ENCODE measurements at regions not wholly inside any gene's neighbourhood (a gene's known extent, or its start where the extent isn't known, plus 50 kb on each side); places are given as distances from the start of the nearest gene placed in this dataset.

DNA sequence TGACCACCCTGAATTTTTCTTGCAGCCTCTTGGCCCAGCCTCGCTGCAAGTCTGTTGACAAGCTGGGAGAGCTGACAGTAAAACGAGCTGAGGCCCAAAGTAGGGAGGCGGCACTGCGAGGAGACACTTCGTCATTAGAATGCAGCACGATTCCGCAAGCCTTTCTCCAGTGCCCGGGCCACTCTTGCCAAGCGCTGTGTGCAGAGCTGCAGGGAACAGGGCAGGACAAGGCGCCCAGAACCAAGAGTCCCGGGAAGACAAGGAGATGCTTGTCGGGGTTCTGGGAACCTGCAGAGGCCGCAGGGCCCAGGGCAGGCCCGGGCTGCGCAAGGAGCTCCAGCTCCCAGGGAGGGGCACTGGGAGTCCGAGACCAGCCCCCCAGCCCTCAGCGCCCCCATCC is 187.1 kb downstream of the BCOR start:
- DNase-seq, result no peak

GRCh38 chrX:39911278-39911897 is 186.4 kb downstream of the BCOR start:
- DNase-seq, result no peak

- DNase-seq, result no peak
Measured at GRCh38 chrX:39912126-39912525, 185.6 kb downstream of the BCOR start.

GRCh38 chrX:39915081-39915480 is 182.7 kb downstream of the BCOR start:
- DNase-seq, result no peak

GRCh38 chrX:39915596-39915995 is 182.2 kb downstream of the BCOR start:
- DNase-seq, result no peak

GRCh38 chrX:39921838-39922237 is 175.9 kb downstream of the BCOR start:
- DNase-seq, result no peak

DNA sequence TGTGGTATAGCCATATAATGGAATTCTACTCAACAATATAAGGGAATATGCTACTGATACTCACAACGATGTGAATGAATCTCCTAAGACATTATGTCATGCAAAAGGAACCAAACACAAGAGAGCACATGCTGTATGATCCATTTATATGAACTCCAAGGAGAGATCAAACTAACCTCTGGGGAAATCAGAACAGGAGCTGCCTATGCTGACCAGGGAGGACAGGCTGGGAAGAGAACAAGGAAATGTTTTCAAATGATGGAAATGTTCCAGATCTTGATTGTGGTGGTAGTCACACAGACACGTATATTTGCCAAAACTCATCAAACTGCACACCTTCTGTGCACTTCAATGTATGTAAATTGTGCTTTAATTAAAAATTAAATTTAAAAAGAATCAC is 175.3 kb downstream of the BCOR start:
- no peak for DNase-seq

- no peak for DNase-seq
Measured at GRCh38 chrX:39922926-39923325, 174.8 kb downstream of the BCOR start.

DNA sequence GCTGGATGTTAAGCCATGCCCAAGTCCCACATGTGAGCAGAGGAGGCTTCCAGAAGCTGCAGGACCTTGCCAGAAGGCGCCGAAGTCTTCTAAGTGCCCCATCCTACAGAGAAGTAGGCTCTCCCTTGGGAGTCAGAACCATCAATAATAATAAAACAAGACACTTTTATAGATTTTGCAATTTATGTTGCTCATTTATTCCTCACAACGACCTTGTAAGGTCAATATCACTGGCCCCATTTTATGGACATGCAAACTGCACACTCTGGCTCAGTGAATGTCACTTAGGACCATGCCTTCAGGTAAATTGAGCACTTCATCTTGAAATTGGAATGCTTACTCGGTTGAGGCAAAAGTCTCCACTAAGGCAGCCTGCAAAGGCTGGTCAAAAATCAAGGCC is 170.4 kb downstream of the BCOR start:
- DNase-seq, result no peak

DNA sequence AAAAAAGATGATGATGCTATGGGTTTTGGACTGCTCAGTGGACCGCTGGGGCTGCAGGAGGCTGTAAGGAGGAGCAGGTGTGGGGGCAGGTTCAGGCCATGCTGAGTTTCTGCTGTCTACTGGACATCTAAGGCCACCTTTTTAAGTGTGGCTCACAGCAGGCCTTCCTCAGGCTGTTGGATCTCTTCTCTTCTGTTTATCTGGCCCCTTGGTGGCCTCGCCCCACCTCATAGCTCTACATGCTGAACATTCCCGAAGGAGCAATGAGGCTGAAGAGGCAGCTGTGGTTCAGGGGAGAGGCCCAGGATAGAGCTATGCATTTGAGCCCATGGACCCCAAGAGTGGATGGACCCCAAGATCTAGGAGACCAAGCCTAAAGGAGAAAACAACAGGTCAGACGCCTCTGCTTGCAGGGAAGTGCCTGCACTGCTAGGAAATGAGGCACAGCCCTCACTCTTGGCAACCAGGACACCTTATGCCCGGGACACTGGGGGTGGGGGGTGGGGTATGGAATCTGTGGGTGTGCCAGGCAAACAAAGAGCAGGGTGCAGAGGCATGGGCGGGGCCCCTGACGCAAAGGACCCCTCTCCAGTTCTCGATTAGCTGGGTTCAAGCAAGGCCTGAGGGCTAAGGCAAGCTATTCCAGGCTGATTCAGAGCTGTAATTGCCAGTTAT is 168.9 kb downstream of the BCOR start:
- no peak for DNase-seq

DNA sequence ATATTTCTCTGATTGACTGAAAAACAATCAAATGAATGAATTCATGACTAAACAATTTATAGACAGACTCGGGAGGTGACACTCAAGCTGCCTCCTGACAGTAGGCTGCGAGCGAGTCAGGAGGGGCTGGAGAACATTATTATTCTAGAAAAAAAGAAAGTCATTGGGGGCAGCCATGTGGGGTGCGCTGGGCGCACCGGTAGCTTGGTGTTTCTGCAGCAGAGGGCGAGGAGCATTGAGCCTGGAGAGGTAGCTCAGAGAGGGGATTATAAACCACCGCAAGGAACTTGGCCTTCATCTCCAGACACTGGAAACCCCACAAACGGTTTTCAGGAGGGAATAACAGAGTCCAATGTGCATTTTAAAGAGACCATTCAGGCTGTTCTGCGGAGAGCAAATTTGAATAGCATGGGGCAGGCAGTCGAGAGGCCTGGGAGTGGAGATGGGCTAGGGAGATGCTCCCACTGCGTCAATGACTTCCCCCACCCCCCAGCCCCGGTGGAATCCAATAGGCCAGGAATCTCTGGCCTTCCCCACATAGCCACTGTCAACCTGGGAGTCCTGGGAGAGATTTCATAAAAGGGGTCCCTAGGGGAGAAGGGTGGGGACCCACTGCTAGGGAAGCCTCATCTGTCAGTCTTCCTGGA is 168.3 kb downstream of the BCOR start:
- DNase-seq, result no peak

- DNase-seq, result no peak
Measured at GRCh38 chrX:39930786-39931528, 166.8 kb downstream of the BCOR start.

DNA sequence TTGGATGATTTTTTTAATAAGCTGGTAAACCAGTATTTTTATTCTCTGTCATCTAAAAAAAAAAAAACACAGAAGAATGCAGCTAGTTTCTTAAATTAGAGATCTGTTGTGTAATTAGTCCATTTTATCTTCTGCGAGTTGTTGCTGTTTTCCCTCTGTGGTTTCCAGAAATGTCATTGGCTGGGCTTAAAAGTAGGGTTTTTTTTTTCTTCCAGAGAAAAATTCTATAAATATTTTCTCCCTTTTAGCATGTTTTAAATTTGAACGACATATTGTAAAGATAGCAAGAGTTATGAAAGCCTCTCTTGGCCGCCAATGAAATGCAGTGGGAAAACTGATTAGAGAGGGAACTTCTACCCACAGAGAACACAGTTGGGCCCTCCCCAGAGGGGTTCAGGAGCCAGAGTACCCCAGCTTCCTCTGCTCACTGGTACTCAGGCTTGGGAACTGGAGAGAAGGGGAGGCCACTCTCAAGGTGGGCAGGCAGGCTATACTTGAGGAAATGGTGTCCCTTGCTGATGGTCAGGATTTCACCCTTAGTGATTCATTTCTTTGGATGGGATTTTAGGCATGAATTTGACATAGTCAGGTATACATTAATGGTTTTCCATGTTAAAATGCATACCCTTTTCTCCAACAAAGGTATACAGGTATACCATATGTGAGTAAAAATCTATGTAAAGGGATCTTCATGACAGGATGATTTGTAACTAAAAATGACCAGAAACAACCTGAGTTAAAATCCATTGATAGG is 166.1 kb downstream of the BCOR start:
- no peak for DNase-seq

- DNase-seq, result no peak
Measured at GRCh38 chrX:39935411-39936064, 162.2 kb downstream of the BCOR start.

DNA sequence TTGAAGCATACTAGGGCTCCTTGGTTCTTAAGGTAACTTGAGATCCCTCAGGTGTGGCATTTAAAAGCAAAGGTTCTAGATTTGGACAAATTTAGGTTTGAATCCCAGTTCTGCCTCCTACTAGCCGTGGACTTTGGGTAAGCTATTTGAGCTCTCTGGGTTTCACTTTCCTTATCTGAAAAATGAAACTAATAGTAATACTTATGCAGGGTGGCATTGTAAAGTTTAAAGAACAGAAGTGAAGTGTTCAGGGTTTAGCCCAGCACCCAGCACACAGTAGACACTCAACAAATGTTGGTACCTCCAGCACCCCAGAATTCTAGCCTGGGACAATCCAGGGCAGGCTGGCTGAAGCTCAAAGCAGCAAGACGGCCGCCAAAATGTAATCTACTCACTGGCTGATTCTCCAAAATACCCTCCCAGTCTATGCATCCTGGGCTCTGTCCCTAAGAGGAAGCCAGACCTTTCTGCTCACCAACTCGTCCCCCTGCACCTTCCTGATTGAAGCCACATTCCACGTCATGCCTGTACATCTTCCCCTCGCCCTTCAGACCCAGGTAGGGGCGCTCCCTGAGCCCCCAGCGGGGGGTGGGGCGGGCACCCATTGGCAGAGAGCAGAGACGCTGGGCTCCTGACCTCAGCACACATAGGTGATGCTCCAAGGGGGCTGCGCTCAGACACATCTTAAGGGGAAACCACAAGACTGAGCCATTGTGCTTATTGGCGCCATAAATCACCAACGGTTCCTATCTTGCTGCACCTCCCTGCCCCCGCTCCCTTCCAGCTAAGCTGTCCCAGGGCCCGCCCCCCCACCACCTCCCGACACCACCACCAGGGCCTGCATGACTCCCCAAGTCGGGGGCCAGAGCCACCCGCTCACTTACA is 160.6 kb downstream of the BCOR start:
- DNase-seq, result no peak

DNA sequence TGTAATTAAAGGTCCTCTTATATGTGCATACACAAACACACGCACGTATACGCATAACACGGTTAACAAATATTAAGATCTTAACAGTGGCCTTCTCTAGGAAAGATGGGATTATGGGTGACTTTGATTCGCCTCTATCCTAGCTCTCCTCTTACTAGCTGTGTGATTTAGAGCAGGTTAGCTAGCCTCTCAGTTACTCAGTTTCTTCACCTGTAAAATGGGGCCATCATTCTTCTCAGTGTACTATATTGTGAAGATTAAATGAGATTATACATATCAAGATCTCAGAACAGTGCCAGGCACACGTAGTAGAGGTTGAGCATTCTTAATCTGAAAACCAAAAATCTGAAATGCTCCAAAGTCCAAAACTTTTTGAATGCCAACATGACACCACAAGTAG is 159.3 kb downstream of the BCOR start:
- DNase-seq, result no peak

DNA sequence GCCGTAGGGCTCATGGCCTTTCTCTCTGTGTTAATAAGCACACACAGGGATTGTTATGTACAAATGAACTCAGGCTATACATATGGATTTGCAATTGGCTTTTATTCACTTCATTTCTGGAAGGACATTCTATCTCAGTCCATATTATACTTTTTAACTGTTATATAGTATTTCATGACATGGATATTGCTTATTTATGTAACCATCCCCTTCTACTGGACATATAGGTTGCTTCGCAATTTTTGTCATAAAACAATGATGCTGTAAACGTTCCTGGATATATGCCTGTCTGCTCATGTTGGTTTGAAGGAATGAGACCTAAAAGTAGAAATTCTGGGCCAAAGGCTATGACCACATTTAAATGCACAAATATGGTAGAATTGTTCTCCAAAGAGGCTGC is 158.1 kb downstream of the BCOR start:
- no peak for DNase-seq

DNA sequence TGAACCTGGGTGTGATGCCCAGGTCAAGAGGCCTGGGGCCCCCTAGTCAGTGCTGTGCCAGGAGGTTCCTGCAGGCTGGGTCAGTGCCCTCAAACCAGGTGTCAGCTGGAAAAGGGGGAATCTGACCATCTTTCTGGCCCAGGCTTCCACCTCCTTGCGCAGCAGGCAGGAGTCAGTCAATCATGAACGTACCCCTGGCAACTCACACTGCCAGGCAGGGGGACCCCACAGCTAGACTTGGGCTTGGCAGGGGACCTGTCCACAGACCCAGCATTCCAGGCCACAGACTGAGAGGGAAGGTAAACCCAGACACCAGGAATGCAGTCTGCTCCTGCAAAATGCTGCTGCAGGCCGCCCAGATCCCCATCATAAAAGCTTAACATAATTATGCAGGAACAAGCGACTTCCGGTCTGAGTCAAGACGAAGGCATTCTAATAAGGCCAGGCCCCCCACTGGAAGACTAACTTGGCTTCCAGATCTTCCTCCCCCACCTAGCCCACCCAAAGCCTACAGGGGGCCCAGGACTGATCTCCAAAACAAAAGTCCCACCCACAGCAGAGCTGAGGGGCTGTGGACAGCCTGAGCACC is 156.3 kb downstream of the BCOR start:
- no peak for DNase-seq

DNA sequence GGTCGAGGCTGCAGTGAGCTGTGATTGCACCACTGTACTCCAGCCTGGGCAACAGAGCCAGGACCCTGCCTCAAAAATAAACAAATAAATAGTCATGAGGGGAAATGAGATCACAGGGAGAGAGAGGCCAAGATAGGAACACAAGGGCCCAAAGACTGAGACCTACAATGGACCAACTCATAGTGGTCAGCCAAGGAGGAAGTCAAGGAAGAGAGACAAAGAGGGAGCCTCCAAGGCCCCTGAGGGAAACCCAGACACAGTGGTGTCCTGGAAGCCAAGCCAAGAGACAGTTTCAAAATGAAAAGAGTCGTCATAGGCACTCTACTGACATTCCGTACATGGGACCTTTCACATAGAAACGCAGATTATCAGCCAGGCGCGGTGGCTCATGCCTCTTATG is 153.3 kb downstream of the BCOR start:
- DNase-seq, result no peak

DNA sequence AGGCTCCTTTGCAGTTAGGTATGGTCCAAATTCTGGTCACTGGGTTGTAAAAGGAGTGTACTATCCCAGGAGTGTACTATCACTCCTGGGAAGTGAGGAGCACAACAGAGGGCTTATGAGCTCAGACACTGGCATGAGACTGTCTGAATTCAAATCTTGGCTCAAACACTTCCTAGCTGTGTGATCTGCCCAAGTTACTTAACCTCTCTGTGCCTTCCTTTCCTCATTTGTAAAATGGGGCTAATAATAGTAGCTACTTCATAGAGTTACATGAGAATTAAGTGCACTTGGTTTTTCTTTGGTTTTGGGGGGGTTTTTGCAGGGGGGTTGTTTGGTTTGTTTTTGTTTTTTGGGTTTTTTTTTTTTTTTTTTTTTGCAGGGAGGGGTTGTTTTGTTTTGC is 152.0 kb downstream of the BCOR start:
- no peak for DNase-seq

DNA sequence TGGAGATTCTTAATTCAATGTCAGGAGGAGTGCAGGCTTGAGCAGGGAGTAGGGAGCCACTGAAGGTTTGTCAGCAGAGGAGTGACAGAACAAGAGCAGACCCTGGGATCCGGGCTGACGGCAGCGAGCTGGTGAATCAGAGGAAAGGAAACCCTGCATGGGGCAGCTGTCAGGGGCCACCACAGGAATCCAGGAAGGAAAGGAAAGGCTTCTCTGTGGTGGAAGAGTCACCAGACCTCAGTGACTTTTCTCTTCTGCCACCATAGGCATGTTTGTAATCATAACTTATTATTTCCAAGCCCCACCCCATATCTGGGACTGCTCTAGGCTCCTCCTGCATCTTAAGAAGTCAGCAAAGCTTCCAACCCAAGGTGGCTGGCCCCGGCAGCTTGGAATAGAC is 150.9 kb downstream of the BCOR start:
- no peak for DNase-seq
